GM23338 (cell line): ENCODE measurements at regions not wholly inside any gene's neighbourhood (a gene's known extent, or its start where the extent isn't known, plus 50 kb on each side); places are given as distances from the start of the nearest gene placed in this dataset.

Source experiments
- CREB1 ChIP-seq: fragments of 250-450 bp; sonication (Bioruptor Pico); IDR thresholded peaks from 2 replicates; pipeline ENCODE4 v1.5.0; 2020; ENCODE audit warnings: low read depth, mild to moderate bottlenecking, moderate library complexity
- EZH2 ChIP-seq: fragments of 200-600 bp; sonication (generic); IDR thresholded peaks from one replicate; pipeline ENCODE4 v1.8.0; 2017; ENCODE audit warnings: antibody characterized with exemption, mild to moderate bottlenecking, low read depth; ENCODE audit not compliant: unreplicated experiment
- EZH2phosphoT487 ChIP-seq: fragments of 200-600 bp; sonication (generic); IDR thresholded peaks from one replicate; pipeline ENCODE4 v1.8.1; 2018; ENCODE audit warnings: antibody characterized with exemption; ENCODE audit not compliant: unreplicated experiment
- JUNB ChIP-seq: IDR thresholded peaks from one replicate; pipeline ENCODE4 v1.6.1; 2016; ENCODE audit warnings: antibody characterized with exemption; ENCODE audit not compliant: unreplicated experiment
- NANOG ChIP-seq: IDR thresholded peaks from 2 replicates; pipeline ENCODE4 v1.6.1; 2016; ENCODE audit warnings: antibody characterized with exemption, borderline replicate concordance
- POLR2AphosphoS5 ChIP-seq: IDR thresholded peaks from 2 replicates; pipeline ENCODE4 v1.6.1; 2016; ENCODE audit warnings: antibody characterized with exemption, low read depth
- STAT1 ChIP-seq: IDR thresholded peaks from one replicate; pipeline ENCODE4 v1.6.1; 2016; ENCODE audit warnings: antibody characterized with exemption; ENCODE audit not compliant: unreplicated experiment
- ZNF114 ChIP-seq: fragments of 250-450 bp; sonication (Bioruptor Pico); IDR thresholded peaks from 2 replicates; pipeline ENCODE4 v1.5.0; 2020; ENCODE audit warnings: mild to moderate bottlenecking, moderate library complexity
- TF ChIP-seq, protein P1 (sequence below), 2 experiments: fragments of 200-600 bp in 1 of 2; sonication (generic) in 1 of 2; conservative IDR thresholded peaks; 2 replicates each; pipeline versions ENCODE4 v1.5.1 to v1.6.1; 2016 to 2017; ENCODE audit warnings: antibody characterized with exemption in 2 of 2, low read depth in 2 of 2, mild to moderate bottlenecking in 2 of 2, moderate library complexity in 1 of 2
- TF ChIP-seq, protein P2 (sequence below): IDR thresholded peaks from one replicate; pipeline ENCODE4 v1.6.1; 2018; ENCODE audit warnings: antibody characterized with exemption; ENCODE audit not compliant: unreplicated experiment
- TF ChIP-seq, protein P3 (sequence below): IDR thresholded peaks from 2 replicates; pipeline ENCODE4 v1.6.1; 2016; ENCODE audit warnings: antibody characterized with exemption

DNA sequence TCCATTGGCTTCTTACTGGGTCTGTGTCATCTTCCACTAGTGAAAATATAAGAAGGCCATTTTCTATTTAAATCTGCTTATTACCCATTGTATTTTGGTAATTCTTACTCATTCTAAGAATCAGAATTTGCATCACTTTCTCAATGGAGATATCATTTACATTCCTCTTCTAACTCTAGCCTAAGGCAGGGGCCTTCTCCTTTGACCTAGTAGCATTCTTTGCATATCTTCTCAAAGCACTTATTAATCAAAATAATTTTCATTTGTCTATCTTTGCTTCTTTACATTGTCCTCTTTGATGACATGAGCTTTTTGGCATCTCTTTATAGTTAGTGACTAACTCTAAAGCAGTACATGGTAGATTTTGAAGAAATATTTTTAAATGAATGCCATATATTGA, 400.9 kb upstream of the SEMA3D start:
- TF ChIP-seq, protein P1, sequence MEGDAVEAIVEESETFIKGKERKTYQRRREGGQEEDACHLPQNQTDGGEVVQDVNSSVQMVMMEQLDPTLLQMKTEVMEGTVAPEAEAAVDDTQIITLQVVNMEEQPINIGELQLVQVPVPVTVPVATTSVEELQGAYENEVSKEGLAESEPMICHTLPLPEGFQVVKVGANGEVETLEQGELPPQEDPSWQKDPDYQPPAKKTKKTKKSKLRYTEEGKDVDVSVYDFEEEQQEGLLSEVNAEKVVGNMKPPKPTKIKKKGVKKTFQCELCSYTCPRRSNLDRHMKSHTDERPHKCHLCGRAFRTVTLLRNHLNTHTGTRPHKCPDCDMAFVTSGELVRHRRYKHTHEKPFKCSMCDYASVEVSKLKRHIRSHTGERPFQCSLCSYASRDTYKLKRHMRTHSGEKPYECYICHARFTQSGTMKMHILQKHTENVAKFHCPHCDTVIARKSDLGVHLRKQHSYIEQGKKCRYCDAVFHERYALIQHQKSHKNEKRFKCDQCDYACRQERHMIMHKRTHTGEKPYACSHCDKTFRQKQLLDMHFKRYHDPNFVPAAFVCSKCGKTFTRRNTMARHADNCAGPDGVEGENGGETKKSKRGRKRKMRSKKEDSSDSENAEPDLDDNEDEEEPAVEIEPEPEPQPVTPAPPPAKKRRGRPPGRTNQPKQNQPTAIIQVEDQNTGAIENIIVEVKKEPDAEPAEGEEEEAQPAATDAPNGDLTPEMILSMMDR (conservative IDR thresholded peaks at IDR 0.05; ENCODE audit: low read depth in 2 of 2): no peak
- TF ChIP-seq EZH2 (no peak), ZNF114 (CRISPR knock-in tag) (no peak), POLR2AphosphoS5 (no peak), JUNB (no peak), STAT1 (no peak), NANOG (no peak), EZH2phosphoT487 (no peak), CREB1 (CRISPR knock-in tag) (no peak)
- TF ChIP-seq, protein P2, sequence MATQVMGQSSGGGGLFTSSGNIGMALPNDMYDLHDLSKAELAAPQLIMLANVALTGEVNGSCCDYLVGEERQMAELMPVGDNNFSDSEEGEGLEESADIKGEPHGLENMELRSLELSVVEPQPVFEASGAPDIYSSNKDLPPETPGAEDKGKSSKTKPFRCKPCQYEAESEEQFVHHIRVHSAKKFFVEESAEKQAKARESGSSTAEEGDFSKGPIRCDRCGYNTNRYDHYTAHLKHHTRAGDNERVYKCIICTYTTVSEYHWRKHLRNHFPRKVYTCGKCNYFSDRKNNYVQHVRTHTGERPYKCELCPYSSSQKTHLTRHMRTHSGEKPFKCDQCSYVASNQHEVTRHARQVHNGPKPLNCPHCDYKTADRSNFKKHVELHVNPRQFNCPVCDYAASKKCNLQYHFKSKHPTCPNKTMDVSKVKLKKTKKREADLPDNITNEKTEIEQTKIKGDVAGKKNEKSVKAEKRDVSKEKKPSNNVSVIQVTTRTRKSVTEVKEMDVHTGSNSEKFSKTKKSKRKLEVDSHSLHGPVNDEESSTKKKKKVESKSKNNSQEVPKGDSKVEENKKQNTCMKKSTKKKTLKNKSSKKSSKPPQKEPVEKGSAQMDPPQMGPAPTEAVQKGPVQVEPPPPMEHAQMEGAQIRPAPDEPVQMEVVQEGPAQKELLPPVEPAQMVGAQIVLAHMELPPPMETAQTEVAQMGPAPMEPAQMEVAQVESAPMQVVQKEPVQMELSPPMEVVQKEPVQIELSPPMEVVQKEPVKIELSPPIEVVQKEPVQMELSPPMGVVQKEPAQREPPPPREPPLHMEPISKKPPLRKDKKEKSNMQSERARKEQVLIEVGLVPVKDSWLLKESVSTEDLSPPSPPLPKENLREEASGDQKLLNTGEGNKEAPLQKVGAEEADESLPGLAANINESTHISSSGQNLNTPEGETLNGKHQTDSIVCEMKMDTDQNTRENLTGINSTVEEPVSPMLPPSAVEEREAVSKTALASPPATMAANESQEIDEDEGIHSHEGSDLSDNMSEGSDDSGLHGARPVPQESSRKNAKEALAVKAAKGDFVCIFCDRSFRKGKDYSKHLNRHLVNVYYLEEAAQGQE: no peak
- TF ChIP-seq, protein P3, sequence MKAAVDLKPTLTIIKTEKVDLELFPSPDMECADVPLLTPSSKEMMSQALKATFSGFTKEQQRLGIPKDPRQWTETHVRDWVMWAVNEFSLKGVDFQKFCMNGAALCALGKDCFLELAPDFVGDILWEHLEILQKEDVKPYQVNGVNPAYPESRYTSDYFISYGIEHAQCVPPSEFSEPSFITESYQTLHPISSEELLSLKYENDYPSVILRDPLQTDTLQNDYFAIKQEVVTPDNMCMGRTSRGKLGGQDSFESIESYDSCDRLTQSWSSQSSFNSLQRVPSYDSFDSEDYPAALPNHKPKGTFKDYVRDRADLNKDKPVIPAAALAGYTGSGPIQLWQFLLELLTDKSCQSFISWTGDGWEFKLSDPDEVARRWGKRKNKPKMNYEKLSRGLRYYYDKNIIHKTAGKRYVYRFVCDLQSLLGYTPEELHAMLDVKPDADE: no peak
